ENCODE measurements at regions not wholly inside any gene's neighbourhood (a gene's known extent, or its start where the extent isn't known, plus 50 kb on each side); places are given as distances from the start of the nearest gene placed in this dataset.

GRCh38 chr21:24456358-24456757 is 1150.9 kb downstream of the MRPL39 start:
- DNase-seq (no peak), ATAC-seq (no peak)
- no peaks in the 10 kb centered on the region for H3K4me1 ChIP-seq (ENCODE audit: low read depth)
- H3K9me3 ChIP-seq: peaks cover 14% of the 10 kb centered on the region
- TF ChIP-seq, protein P1, sequence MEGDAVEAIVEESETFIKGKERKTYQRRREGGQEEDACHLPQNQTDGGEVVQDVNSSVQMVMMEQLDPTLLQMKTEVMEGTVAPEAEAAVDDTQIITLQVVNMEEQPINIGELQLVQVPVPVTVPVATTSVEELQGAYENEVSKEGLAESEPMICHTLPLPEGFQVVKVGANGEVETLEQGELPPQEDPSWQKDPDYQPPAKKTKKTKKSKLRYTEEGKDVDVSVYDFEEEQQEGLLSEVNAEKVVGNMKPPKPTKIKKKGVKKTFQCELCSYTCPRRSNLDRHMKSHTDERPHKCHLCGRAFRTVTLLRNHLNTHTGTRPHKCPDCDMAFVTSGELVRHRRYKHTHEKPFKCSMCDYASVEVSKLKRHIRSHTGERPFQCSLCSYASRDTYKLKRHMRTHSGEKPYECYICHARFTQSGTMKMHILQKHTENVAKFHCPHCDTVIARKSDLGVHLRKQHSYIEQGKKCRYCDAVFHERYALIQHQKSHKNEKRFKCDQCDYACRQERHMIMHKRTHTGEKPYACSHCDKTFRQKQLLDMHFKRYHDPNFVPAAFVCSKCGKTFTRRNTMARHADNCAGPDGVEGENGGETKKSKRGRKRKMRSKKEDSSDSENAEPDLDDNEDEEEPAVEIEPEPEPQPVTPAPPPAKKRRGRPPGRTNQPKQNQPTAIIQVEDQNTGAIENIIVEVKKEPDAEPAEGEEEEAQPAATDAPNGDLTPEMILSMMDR (IDR thresholded peaks at IDR 0.05): no peak
- intact Hi-C loops (cut with DNase I, micrococcal nuclease): no loop called here
- no peaks in the 10 kb centered on the region for H3K36me3 ChIP-seq (ENCODE audit: low read depth)
- H3K4me3 ChIP-seq: no peak overlapping the region

GRCh38 chr21:24450119-24450518 is 1157.2 kb downstream of the MRPL39 start:
- peaks cover 23% of the 10 kb centered on the region for H3K9me3 ChIP-seq
- no peak for DNase-seq
- ATAC-seq: no peak
- intact Hi-C loops (cut with DNase I, micrococcal nuclease): no loop called here
- TF ChIP-seq, protein P1 (IDR thresholded peaks at IDR 0.05): no peak
- H3K36me3 ChIP-seq (ENCODE audit: low read depth): no peaks in the 10 kb centered on the region
- no peaks in the 10 kb centered on the region for H3K4me1 ChIP-seq (ENCODE audit: low read depth)
- no peak overlapping the region for H3K4me3 ChIP-seq

GRCh38 chr21:24445517-24445916 is 1161.8 kb downstream of the MRPL39 start:
- TF ChIP-seq, protein P1 (IDR thresholded peaks at IDR 0.05): no peak
- peaks cover 28% of the 10 kb centered on the region for H3K9me3 ChIP-seq
- no peaks in the 10 kb centered on the region for H3K36me3 ChIP-seq (ENCODE audit: low read depth)
- no peak for ATAC-seq
- no peaks in the 10 kb centered on the region for H3K4me1 ChIP-seq (ENCODE audit: low read depth)
- H3K4me3 ChIP-seq: no peak overlapping the region
- no peak for DNase-seq
- intact Hi-C loops (cut with DNase I, micrococcal nuclease): no loop called here

DNA sequence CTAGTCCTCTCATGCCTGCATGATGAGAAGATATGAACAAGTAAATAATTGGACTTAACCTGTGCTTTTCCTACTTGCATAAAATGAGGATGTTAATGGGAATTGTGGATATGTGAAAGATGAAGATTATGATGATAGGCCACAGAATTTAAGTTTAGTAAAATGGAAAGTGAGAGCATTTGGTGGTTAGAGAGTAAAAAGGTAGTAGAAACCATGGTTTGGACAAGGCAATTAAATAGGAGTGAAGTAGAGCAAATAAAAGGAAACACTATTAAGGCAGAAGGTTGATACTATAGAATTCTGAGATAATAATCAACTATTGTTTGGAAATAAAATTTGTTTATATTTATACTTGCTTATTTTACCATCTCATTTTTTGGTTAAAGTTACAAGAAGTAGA is 1162.5 kb downstream of the MRPL39 start:
- H3K4me1 ChIP-seq (ENCODE audit: low read depth): no peaks in the 10 kb centered on the region
- TF ChIP-seq, protein P1 (IDR thresholded peaks at IDR 0.05): no peak
- H3K9me3 ChIP-seq: peaks cover 24% of the 10 kb centered on the region
- DNase-seq (no peak), ATAC-seq (no peak)
- H3K36me3 ChIP-seq (ENCODE audit: low read depth): no peaks in the 10 kb centered on the region
- no peak overlapping the region for H3K4me3 ChIP-seq
- intact Hi-C loops (cut with DNase I, micrococcal nuclease): no loop called here

- DNase-seq: no peak
- ATAC-seq: no peak
These were observed 1171.0 kb downstream of the MRPL39 start for GRCh38 chr21:24436236-24436635.

More at GRCh38 chr21:24436236-24436635, 1171.0 kb downstream of the MRPL39 start:
- Histone ChIP-seq H3K9me3 (peaks cover 30% of the 10 kb centered on the region), H3K4me3 (no peak overlapping the region), H3K4me1 (ENCODE audit: low read depth) (no peaks in the 10 kb centered on the region), H3K36me3 (ENCODE audit: low read depth) (no peaks in the 10 kb centered on the region)
- intact Hi-C loops (cut with DNase I, micrococcal nuclease): loop anchor here in 1 of 2 donors (10.0 kb wide), 1 partner anchor 61 kb away; no protein-coding TSS in a partner anchor
- TF ChIP-seq, protein P1 (IDR thresholded peaks at IDR 0.05): no peak

Measured in mucosa of descending colon (tissue), 3 donors.